HEK293 (cell line): ENCODE measurements at regions not wholly inside any gene's neighbourhood (a gene's known extent, or its start where the extent isn't known, plus 50 kb on each side); places are given as distances from the start of the nearest gene placed in this dataset.

ENCODE experiments used
- CTCF ChIA-PET: fragments of 350-600 bp; formaldehyde crosslinking; extraction: SDS; loops from one replicate; lab custom pipeline; 2021; ENCODE audit warnings: antibody characterized with exemption; lab: Yijun Ruan, JAX
- POLR2A ChIA-PET: fragments of 300-600 bp; formaldehyde crosslinking; extraction: SDS; loops from one replicate; lab custom pipeline; 2020; ENCODE audit warnings: antibody characterized with exemption, inconsistent platforms; lab: Yijun Ruan, JAX
- H3K27ac ChIP-seq: fragments of 200-500 bp; sonication (Bioruptor generic); 2 replicates; pipeline ENCODE4 v1.5.1; 2014; ENCODE audit warnings: low read depth, low read length, control low read depth, inconsistent platforms; ENCODE audit errors: extremely low read depth
- H3K36me3 ChIP-seq, 2 experiments: fragments of 200-500 bp in 1 of 2; sonication (Bioruptor generic) in 1 of 2; 1 replicate in 1 of 2; 2 replicates in 1 of 2; pipeline ENCODE4 v1.5.1; 2014 to 2017; ENCODE audit warnings: inconsistent platforms in 2 of 2, low read length in 2 of 2; ENCODE audit not compliant: control insufficient read depth in 2 of 2, insufficient read depth in 1 of 2
- H3K4me1 ChIP-seq: fragments of 200-500 bp; sonication (Bioruptor generic); 2 replicates; pipeline ENCODE4 v1.5.1; 2014; ENCODE audit warnings: mild to moderate bottlenecking, low read length, inconsistent platforms; ENCODE audit not compliant: control insufficient read depth, insufficient read depth
- H3K4me3 ChIP-seq: 2 replicates; pipeline ENCODE4 v1.5.1; 2011; ENCODE audit warnings: low read depth, mild to moderate bottlenecking, control low read depth, low read length, moderate library complexity
- H3K9me3 ChIP-seq: fragments of 200-500 bp; sonication (Bioruptor generic); 2 replicates; pipeline ENCODE4 v1.5.1; 2014; ENCODE audit warnings: low read depth, low read length, inconsistent platforms; ENCODE audit not compliant: control insufficient read depth, insufficient read depth
- ZNF140 ChIP-seq: fragments of 450-650 bp; formaldehyde crosslinking; IDR thresholded peaks from 2 replicates; pipeline ENCODE4 v1.5.1; 2016; ENCODE audit warnings: missing biosample characterization, missing genetic modification characterization
- ZNF169 ChIP-seq: fragments of 450-650 bp; formaldehyde crosslinking; IDR thresholded peaks from 2 replicates; pipeline ENCODE4 v1.5.1; 2016; ENCODE audit warnings: missing biosample characterization, missing genetic modification characterization
- ZNF223 ChIP-seq: fragments of 450-650 bp; formaldehyde crosslinking; IDR thresholded peaks from 2 replicates; pipeline ENCODE4 v1.5.1; 2016; ENCODE audit warnings: missing biosample characterization, missing genetic modification characterization
- ZNF48 ChIP-seq: fragments of 450-650 bp; formaldehyde crosslinking; IDR thresholded peaks from 2 replicates; pipeline ENCODE4 v1.5.1; 2016; ENCODE audit warnings: missing biosample characterization, missing genetic modification characterization
- ZNF610 ChIP-seq: fragments of 450-650 bp; formaldehyde crosslinking; IDR thresholded peaks from 2 replicates; pipeline ENCODE4 v1.5.1; 2016; ENCODE audit warnings: missing biosample characterization, missing genetic modification characterization, borderline replicate concordance
- ZNF623 ChIP-seq: fragments of 450-650 bp; formaldehyde crosslinking; IDR thresholded peaks from 2 replicates; pipeline ENCODE4 v1.5.1; 2016; ENCODE audit warnings: missing biosample characterization, missing genetic modification characterization
- ZNF677 ChIP-seq: fragments of 450-650 bp; IDR thresholded peaks from 2 replicates; pipeline ENCODE4 v1.5.0; 2018; ENCODE audit warnings: missing biosample characterization, mild to moderate bottlenecking, missing genetic modification characterization, moderate library complexity
- TF ChIP-seq, protein P1 (sequence below): fragments of 450-650 bp; formaldehyde crosslinking; conservative IDR thresholded peaks from 2 replicates; pipeline ENCODE4 v1.5.1; 2016; ENCODE audit warnings: low read depth, missing biosample characterization, missing genetic modification characterization
- TF ChIP-seq, protein P2 (sequence below): fragments of 450-650 bp; formaldehyde crosslinking; IDR thresholded peaks from 2 replicates; pipeline ENCODE4 v1.5.1; 2016; ENCODE audit warnings: missing biosample characterization, missing genetic modification characterization
- TF ChIP-seq, protein P3 (sequence below): fragments of 450-650 bp; formaldehyde crosslinking; IDR thresholded peaks from 2 replicates; pipeline ENCODE4 v1.5.1; 2017; ENCODE audit warnings: missing biosample characterization, missing genetic modification characterization
- TF ChIP-seq, protein P4 (sequence below): fragments of 450-650 bp; formaldehyde crosslinking; IDR thresholded peaks from 2 replicates; pipeline ENCODE4 v1.5.1; 2016; ENCODE audit warnings: missing biosample characterization, missing genetic modification characterization
- TF ChIP-seq, protein P5 (sequence below): fragments of 450-650 bp; formaldehyde crosslinking; IDR thresholded peaks from 2 replicates; pipeline ENCODE4 v1.5.1; 2016; ENCODE audit warnings: missing biosample characterization, missing genetic modification characterization

DNA sequence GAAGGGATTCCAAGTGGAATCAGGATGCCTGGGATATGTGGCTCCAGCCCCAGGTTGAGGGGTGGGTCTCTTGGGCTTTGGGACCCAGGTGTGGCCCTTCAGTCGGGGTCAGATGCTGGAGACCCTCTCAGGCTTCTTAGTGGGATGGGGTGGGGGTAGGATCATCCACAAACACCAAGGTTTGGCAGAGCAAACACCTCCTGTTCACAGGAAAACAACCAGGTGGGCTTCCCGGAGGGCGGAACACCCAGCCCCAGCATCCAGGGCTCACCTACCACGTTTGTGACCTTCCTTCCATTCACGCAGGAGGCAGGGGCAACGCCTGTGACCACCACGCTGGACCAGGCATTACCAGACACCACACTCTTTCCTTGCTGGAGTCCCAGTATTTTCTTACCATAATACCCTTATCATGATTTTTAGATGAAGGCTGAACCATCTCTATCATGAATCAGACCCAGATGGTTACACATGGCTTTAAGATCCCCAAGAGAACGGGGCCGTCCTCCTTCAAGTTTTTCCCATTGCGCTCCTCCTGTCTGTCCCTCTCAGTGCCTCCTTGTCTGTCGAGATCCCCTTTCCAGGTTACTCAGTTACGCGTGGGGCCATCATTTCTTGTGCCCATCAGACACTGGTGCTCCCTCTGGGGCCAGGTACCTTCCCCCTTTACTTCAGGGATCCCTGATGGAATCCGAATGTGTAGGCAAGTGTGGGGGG, 428.2 kb downstream of the NPHP4 start (continued):
- TF ChIP-seq, protein P1, sequence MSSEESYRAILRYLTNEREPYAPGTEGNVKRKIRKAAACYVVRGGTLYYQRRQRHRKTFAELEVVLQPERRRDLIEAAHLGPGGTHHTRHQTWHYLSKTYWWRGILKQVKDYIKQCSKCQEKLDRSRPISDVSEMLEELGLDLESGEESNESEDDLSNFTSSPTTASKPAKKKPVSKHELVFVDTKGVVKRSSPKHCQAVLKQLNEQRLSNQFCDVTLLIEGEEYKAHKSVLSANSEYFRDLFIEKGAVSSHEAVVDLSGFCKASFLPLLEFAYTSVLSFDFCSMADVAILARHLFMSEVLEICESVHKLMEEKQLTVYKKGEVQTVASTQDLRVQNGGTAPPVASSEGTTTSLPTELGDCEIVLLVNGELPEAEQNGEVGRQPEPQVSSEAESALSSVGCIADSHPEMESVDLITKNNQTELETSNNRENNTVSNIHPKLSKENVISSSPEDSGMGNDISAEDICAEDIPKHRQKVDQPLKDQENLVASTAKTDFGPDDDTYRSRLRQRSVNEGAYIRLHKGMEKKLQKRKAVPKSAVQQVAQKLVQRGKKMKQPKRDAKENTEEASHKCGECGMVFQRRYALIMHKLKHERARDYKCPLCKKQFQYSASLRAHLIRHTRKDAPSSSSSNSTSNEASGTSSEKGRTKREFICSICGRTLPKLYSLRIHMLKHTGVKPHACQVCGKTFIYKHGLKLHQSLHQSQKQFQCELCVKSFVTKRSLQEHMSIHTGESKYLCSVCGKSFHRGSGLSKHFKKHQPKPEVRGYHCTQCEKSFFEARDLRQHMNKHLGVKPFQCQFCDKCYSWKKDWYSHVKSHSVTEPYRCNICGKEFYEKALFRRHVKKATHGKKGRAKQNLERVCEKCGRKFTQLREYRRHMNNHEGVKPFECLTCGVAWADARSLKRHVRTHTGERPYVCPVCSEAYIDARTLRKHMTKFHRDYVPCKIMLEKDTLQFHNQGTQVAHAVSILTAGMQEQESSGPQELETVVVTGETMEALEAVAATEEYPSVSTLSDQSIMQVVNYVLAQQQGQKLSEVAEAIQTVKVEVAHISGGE (tag by site-specific recombination) = no peak
- TF ChIP-seq, protein P2, sequence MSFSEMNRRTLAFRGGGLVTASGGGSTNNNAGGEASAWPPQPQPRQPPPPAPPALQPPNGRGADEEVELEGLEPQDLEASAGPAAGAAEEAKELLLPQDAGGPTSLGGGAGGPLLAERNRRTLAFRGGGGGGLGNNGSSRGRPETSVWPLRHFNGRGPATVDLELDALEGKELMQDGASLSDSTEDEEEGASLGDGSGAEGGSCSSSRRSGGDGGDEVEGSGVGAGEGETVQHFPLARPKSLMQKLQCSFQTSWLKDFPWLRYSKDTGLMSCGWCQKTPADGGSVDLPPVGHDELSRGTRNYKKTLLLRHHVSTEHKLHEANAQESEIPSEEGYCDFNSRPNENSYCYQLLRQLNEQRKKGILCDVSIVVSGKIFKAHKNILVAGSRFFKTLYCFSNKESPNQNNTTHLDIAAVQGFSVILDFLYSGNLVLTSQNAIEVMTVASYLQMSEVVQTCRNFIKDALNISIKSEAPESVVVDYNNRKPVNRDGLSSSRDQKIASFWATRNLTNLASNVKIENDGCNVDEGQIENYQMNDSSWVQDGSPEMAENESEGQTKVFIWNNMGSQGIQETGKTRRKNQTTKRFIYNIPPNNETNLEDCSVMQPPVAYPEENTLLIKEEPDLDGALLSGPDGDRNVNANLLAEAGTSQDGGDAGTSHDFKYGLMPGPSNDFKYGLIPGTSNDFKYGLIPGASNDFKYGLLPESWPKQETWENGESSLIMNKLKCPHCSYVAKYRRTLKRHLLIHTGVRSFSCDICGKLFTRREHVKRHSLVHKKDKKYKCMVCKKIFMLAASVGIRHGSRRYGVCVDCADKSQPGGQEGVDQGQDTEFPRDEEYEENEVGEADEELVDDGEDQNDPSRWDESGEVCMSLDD = no peak
- TF ChIP-seq, protein P3, sequence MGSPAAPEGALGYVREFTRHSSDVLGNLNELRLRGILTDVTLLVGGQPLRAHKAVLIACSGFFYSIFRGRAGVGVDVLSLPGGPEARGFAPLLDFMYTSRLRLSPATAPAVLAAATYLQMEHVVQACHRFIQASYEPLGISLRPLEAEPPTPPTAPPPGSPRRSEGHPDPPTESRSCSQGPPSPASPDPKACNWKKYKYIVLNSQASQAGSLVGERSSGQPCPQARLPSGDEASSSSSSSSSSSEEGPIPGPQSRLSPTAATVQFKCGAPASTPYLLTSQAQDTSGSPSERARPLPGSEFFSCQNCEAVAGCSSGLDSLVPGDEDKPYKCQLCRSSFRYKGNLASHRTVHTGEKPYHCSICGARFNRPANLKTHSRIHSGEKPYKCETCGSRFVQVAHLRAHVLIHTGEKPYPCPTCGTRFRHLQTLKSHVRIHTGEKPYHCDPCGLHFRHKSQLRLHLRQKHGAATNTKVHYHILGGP (tag by site-specific recombination) = no peak
- TF ChIP-seq ZNF169 (tag by site-specific recombination) (no peak), ZNF610 (tag by site-specific recombination) (no peak)

DNA sequence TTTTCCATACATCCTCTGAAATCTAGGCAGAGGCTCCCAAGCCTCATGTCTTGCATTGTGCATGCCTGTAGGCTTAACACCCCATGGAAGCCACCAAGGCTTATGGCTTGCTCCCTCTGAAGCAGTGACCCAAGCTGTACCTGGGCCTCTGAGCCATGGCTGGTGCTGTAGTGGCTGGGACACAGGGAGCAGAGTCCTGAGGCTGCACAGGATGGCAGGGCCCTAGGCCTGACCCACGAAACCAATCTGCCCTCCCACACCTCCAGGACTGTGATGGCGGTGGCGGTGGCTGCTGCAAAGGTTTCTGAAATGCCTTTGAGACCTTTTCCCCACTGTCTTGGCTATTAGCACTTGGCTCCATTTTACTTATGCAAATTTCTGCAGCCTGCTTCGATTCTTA, 429.5 kb downstream of the NPHP4 start:
- ChIA-PET POLR2A (no interaction called here), CTCF (no interaction called here)
- Histone ChIP-seq H3K4me1 (no peaks in the 10 kb centered on the region), H3K4me3 (no peak overlapping the region), H3K36me3 (no peaks in the 10 kb centered on the region), H3K27ac (no peak overlapping the region), H3K9me3 (no peaks in the 10 kb centered on the region)
- TF ChIP-seq, protein P4, sequence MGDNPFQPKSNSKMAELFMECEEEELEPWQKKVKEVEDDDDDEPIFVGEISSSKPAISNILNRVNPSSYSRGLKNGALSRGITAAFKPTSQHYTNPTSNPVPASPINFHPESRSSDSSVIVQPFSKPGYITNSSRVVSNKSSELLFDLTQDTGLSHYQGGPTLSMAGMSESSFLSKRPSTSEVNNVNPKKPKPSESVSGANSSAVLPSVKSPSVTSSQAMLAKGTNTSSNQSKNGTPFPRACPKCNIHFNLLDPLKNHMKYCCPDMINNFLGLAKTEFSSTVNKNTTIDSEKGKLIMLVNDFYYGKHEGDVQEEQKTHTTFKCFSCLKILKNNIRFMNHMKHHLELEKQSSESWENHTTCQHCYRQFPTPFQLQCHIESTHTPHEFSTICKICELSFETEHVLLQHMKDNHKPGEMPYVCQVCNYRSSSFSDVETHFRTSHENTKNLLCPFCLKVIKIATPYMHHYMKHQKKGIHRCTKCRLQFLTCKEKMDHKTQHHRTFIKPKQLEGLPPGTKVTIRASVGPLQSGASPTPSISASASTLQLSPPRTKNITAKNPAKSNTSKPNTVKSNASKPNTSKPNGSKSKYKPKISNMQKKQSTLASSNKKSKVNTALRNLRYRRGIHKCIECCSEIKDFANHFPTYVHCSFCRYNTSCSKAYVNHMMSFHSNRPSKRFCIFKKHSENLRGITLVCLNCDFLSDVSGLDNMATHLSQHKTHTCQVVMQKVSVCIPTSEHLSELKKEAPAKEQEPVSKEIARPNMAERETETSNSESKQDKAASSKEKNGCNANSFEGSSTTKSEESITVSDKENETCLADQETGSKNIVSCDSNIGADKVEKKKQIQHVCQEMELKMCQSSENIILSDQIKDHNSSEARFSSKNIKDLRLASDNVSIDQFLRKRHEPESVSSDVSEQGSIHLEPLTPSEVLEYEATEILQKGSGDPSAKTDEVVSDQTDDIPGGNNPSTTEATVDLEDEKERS (tag by site-specific recombination) = no peak
- TF ChIP-seq ZNF623 (tag by site-specific recombination) (no peak), ZNF677 (tag by site-specific recombination) (no peak), ZNF48 (tag by site-specific recombination) (no peak), ZNF223 (tag by site-specific recombination) (no peak), ZNF140 (tag by site-specific recombination) (no peak)
- TF ChIP-seq, protein P5, sequence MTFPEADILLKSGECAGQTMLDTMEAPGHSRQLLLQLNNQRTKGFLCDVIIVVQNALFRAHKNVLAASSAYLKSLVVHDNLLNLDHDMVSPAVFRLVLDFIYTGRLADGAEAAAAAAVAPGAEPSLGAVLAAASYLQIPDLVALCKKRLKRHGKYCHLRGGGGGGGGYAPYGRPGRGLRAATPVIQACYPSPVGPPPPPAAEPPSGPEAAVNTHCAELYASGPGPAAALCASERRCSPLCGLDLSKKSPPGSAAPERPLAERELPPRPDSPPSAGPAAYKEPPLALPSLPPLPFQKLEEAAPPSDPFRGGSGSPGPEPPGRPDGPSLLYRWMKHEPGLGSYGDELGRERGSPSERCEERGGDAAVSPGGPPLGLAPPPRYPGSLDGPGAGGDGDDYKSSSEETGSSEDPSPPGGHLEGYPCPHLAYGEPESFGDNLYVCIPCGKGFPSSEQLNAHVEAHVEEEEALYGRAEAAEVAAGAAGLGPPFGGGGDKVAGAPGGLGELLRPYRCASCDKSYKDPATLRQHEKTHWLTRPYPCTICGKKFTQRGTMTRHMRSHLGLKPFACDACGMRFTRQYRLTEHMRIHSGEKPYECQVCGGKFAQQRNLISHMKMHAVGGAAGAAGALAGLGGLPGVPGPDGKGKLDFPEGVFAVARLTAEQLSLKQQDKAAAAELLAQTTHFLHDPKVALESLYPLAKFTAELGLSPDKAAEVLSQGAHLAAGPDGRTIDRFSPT (tag by site-specific recombination) = no peak
